Gastrocnemius medialis (tissue), 4 donors: ENCODE measurements at regions not wholly inside any gene's neighbourhood (a gene's known extent, or its start where the extent isn't known, plus 50 kb on each side); places are given as distances from the start of the nearest gene placed in this dataset.

Experiments used
- ATAC-seq, 2 donors: fragments of 150-250 bp; one replicate each; pipeline ENCODE4 v1.9.1; 2016
- DNase-seq, 2 donors: peaks; one replicate each; pipeline ENCODE4 v3.0.0-alpha.2; 2019
- H3K27ac ChIP-seq, 4 donors: fragments of 200-600 bp; sonication (generic); 1 replicate in 1 of 4; 2 replicates in 3 of 4; pipeline ENCODE4 v1.5.1; 2016 to 2018; ENCODE audit warnings: mild to moderate bottlenecking in 2 of 4, moderate library complexity in 1 of 4
- H3K27me3 ChIP-seq, 3 donors: fragments of 200-600 bp; sonication (generic) in 2 of 3; 1 replicate in 1 of 3; 2 replicates in 2 of 3; pipeline versions ENCODE4 v1.5.1 to v1.6.0; 2016 to 2019; ENCODE audit warnings: mild to moderate bottlenecking in 1 of 3, moderate library complexity in 1 of 3
- H3K36me3 ChIP-seq, 2 donors: fragments of 200-600 bp; sonication (generic) in 1 of 2; one replicate each; pipeline ENCODE4 v1.5.1; 2017 to 2018
- H3K4me1 ChIP-seq, 2 donors: fragments of 200-600 bp; sonication (generic) in 1 of 2; one replicate each; pipeline ENCODE4 v1.5.1; 2016 to 2017; ENCODE audit warnings: mild to moderate bottlenecking in 2 of 2
- H3K4me3 ChIP-seq, 4 donors: fragments of 200-600 bp; sonication (generic) in 3 of 4; 1 replicate in 1 of 4; 2 replicates in 3 of 4; pipeline ENCODE4 v1.5.1; 2016 to 2019; ENCODE audit warnings: mild to moderate bottlenecking in 2 of 4
- H3K9me3 ChIP-seq, 3 donors: fragments of 200-600 bp; sonication (generic) in 2 of 3; 1 replicate in 1 of 3; 2 replicates in 2 of 3; pipeline ENCODE4 v1.5.1; 2016 to 2019
- POLR2A ChIP-seq, 2 donors: fragments of 450-650 bp; IDR thresholded peaks; one replicate each; pipeline ENCODE4 v1.6.1; 2017; ENCODE audit warnings: antibody characterized with exemption in 2 of 2, mild to moderate bottlenecking in 2 of 2, moderate library complexity in 2 of 2
- in situ Hi-C, 4 donors: fragments of 200-750 bp; cut with MboI; loops; one replicate each; pipeline versions ENCODE4 v1.15.0 to v1.8.0; 2017; ENCODE audit warnings: low sequenced_read_pairs in 4 of 4
- intact Hi-C: fragments of 100-400 bp; cut with DNase I; formaldehyde crosslinking; loops from one replicate; pipeline ENCODE4 v1.15.1; 2023; ENCODE audit warnings: low total_unique reads
- TF ChIP-seq, protein P1 (sequence below), 5 experiments: fragments of 450-650 bp in 3 of 5; fragments of 200-600 bp in 2 of 5; sonication (generic) in 2 of 5; IDR thresholded peaks in 4 of 5; conservative IDR thresholded peaks in 1 of 5; 1 replicate in 4 of 5; 2 replicates in 1 of 5; pipeline ENCODE4 v1.5.1; 2016 to 2019; ENCODE audit warnings: antibody characterized with exemption in 5 of 5, mild to moderate bottlenecking in 3 of 5, moderate library complexity in 3 of 5

DNA sequence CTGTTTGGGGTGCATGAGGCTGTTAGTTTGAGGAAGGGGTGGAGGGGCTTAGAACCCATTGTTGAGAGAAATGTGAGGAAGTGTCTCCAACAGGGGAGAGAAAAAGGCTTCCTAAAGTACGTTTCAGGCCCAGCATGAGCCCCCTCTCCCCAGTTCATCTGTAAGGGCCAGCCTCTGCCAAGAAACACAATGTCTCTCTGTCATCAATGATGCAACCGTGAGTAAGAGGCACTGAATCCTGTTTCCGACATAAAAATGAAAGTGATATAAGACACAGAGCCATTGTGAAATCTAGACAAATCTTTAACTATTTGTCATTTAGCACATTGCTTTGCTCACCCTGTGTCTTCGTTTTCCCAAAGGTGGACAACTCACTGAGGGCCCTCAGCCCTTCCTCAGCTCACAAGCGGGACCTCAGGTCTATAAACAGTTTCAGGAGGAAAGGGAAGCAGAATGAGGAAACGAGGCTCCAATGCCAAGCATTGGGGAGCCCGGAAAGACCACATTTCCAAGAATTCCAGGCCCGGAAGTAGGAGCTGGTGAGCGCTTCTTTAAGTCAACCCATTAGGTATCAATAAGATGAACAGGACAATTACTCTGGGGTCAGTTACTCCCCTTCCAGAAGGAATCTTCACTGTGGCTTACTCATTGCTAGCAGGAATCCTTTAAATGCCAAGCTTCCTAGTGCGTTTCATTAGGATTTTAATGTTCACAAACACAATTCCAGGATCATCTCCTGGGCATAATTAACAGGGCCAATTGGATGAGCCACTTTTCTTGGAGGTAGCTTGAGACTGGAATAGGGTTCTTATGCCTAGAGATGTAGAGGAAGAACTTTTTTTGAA lies 59.0 kb upstream of the KLF4 start:
- H3K36me3 ChIP-seq = no peaks in the 10 kb centered on the region
- H3K27me3 ChIP-seq = no peaks in the 10 kb centered on the region
- ATAC-seq = peak; percentile 87 to 91
- H3K27ac ChIP-seq = peak overlapping the region; percentile 57 to 71 (median 66)
- peak overlapping the region in 3 of 4 donors; percentile 10 to 20 (median 17) for H3K4me3 ChIP-seq
- in situ Hi-C loops (no loop called here), intact Hi-C loops (no loop called here)
- DNase-seq = peak; percentile 23 to 47
- no peak for TF ChIP-seq POLR2A (IDR thresholded peaks at IDR 0.05)
- TF ChIP-seq, protein P1, sequence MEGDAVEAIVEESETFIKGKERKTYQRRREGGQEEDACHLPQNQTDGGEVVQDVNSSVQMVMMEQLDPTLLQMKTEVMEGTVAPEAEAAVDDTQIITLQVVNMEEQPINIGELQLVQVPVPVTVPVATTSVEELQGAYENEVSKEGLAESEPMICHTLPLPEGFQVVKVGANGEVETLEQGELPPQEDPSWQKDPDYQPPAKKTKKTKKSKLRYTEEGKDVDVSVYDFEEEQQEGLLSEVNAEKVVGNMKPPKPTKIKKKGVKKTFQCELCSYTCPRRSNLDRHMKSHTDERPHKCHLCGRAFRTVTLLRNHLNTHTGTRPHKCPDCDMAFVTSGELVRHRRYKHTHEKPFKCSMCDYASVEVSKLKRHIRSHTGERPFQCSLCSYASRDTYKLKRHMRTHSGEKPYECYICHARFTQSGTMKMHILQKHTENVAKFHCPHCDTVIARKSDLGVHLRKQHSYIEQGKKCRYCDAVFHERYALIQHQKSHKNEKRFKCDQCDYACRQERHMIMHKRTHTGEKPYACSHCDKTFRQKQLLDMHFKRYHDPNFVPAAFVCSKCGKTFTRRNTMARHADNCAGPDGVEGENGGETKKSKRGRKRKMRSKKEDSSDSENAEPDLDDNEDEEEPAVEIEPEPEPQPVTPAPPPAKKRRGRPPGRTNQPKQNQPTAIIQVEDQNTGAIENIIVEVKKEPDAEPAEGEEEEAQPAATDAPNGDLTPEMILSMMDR (IDR thresholded peaks at IDR 0.05 in 4 of 5, conservative IDR thresholded peaks at IDR 0.05 in 1 of 5) = no peak
- peaks cover 0 to 7% of the 10 kb centered on the region in 2 donors for H3K4me1 ChIP-seq
- H3K9me3 ChIP-seq = no peaks in the 10 kb centered on the region

DNA sequence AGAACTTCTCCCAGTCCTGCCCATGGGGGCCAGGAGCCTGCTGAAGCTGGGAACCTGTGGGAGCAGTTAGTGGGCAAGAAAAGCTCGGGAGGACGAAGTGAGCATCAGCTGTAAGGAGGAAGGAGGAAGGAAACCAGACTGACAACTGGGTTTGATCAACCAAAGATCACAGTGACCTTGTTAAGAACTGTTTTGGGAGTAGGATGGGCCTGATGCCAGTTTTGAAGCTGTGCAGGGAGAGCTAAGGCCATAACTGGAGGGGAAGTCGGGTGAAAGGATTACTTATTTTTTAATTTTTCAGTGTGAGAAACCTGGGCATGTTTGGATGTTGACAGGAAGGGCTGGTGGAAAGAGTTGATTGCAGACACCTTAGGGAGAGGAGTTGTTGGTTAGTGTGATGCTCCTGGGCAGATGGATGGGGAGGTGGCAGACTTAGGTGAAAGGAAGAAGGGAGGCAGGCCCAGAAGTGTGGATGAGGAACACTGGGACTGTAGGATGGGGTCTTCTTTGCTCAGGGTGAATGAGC lies 58.3 kb upstream of the KLF4 start:
- H3K4me1 ChIP-seq = peaks cover 0 to 7% of the 10 kb centered on the region in 2 donors
- no peaks in the 10 kb centered on the region for H3K36me3 ChIP-seq
- no peaks in the 10 kb centered on the region for H3K9me3 ChIP-seq
- no peaks in the 10 kb centered on the region for H3K27me3 ChIP-seq
- in situ Hi-C loops (no loop called here), intact Hi-C loops (no loop called here)
- ATAC-seq (no peak), DNase-seq (no peak)
- peak overlapping the region; percentile 57 to 71 (median 66) for H3K27ac ChIP-seq
- no peak for TF ChIP-seq POLR2A (IDR thresholded peaks at IDR 0.05)
- TF ChIP-seq, protein P1 (IDR thresholded peaks at IDR 0.05 in 4 of 5, conservative IDR thresholded peaks at IDR 0.05 in 1 of 5) = no peak
- H3K4me3 ChIP-seq = no peak overlapping the region

DNA sequence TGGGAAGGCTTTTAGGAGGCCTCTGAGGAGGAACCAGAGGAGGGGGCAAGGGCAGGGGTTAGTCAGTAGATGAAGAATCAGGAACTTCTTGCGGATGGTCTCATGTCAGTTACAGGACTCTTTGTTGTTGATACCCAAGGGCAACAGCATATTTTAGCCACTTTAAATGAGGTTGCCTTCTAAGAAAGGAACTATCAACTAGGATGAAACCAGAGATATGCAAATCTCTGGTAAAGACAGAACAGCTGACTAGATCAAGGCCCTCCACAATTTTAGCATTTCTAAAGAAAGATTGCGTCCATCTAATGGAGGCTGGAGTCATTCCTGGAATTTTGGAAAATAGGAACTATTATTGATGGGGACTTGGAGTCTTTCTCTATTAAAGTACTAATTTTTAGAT lies 57.7 kb upstream of the KLF4 start:
- ATAC-seq (no peak), DNase-seq (no peak)
- Histone ChIP-seq H3K4me3 (no peak overlapping the region), H3K4me1 (peaks cover 0 to 7% of the 10 kb centered on the region in 2 donors), H3K27me3 (no peaks in the 10 kb centered on the region), H3K9me3 (no peaks in the 10 kb centered on the region), H3K27ac (peak overlapping the region in 2 of 4 donors; percentile 57 to 71), H3K36me3 (no peaks in the 10 kb centered on the region)
- TF ChIP-seq, protein P1 (IDR thresholded peaks at IDR 0.05 in 4 of 5, conservative IDR thresholded peaks at IDR 0.05 in 1 of 5) = no peak
- TF ChIP-seq POLR2A (IDR thresholded peaks at IDR 0.05) = no peak
- in situ Hi-C loops = no loop called here
- intact Hi-C loops = no loop called here

DNA sequence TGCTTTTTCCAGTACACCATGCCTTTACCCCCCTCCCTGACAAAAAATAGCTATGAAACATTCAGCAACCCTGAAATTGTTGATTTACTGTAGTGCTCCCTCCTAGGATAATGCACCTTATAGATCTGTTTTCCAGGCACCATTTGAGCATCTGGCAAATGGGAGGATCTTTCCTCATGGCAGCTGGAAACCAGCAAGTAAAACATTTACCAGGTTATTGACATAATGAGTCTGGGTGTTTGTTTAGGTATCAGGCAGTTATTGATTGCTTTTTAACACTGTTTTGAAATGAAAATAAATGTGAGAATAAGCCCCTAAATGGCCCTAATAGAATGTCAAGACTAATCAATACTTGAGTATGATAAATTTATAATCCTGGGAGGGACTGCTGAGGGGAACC lies 57.3 kb upstream of the KLF4 start:
- TF ChIP-seq, protein P1 (IDR thresholded peaks at IDR 0.05 in 4 of 5, conservative IDR thresholded peaks at IDR 0.05 in 1 of 5) = no peak
- TF ChIP-seq POLR2A (IDR thresholded peaks at IDR 0.05) = no peak
- Histone ChIP-seq H3K4me3 (no peak overlapping the region), H3K27me3 (no peaks in the 10 kb centered on the region), H3K4me1 (peaks cover 0 to 7% of the 10 kb centered on the region in 2 donors), H3K36me3 (no peaks in the 10 kb centered on the region), H3K9me3 (no peaks in the 10 kb centered on the region), H3K27ac (no peak overlapping the region)
- in situ Hi-C loops (no loop called here), intact Hi-C loops (no loop called here)
- ATAC-seq = no peak
- no peak for DNase-seq
